ENCODE measurements at regions not wholly inside any gene's neighbourhood (a gene's known extent, or its start where the extent isn't known, plus 50 kb on each side); places are given as distances from the start of the nearest gene placed in this dataset.
"Not testable (repeated sequence)": the region's sequence is repeated elsewhere in the genome, so short reads cannot be mapped to it uniquely, and the experiment has no call there.

DNA sequence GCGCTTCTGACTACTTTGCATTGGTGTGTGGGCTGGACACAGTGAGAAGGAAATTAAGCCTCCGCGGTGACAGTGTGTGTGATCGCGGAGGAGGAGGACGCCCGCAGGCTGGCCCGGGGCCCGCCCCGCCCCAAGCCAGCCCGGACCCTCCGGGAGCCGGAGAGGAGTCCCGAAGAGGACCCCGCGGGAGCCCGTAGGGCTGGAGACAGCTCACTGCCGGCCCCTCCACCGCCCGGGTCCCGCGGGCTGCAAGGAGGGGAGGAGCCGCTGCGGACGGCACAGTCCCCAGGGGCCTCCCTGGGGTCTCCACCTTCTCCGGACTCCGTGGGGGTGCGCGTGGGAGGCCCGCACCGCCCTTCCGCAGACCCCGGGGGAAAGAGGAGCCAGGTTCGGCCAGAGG lies 146.4 kb upstream of the ERCC6L2 start:
- DNase-seq = no peak

DNA sequence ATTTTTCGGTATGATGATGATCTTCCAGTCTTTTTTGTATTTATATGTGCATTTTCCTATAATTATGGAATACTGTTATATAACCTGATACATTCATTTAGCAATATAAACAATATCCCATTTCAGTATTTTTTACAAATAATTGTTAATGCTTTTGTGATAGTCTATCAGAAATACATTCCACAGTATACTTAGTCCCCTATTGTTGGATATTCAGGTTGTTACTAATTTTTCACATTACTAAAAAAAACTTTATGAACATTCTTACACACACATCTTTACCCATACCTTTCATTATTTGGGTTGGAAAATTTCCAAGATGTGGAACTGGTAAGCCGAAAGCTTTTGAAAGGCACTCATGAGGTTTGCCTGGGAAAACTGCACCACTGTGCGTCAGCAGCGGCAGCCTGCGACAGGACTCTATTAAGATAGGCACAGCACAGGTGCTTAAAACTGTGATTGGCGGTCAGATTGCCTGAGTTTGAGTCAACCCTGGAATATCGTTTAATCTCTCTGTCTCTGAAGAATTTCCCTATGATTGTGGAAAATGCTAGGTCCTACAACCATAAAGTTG lies 147.5 kb upstream of the ERCC6L2 start:
- DNase-seq = no peak

DNA sequence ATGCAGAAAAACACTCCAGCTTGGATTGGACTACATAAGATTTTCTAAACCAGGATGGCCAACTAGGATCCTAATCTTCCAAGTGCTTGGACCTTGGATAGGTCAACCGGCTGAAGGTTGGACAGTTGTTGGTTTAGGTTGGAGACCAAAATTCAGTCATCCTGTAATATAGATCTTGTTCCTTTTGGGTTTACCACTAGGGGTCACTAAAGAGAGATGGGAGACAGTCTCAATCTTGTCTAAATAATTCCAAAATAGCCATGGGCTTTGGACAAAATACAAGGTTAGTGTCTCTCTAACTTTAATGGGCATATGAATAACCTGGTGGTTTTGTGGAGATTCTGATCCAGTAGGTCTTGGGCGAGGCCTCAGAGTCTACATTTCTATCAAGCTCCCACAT lies 148.7 kb upstream of the ERCC6L2 start:
- peak; percentile 61 for DNase-seq

DNA sequence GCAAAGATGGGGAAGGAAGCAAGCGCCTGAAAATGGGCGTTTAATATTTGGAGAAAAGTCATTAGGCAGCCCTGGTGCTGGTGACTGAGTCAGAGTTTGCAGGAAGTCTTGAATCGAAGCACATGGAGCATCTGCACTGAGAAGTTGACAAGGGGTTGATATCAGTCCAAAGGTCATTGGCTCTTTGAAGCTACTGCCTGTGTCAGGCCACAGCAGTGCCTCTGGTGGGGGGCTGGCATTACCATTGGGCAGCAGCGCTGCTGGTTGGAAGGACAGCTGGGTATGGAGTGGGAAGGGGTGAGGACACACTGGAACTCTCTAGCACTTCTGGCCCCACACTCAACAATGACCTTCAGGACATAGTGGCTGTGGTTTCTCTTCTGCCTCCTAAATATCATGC lies 150.4 kb upstream of the ERCC6L2 start:
- no peak for DNase-seq

DNA sequence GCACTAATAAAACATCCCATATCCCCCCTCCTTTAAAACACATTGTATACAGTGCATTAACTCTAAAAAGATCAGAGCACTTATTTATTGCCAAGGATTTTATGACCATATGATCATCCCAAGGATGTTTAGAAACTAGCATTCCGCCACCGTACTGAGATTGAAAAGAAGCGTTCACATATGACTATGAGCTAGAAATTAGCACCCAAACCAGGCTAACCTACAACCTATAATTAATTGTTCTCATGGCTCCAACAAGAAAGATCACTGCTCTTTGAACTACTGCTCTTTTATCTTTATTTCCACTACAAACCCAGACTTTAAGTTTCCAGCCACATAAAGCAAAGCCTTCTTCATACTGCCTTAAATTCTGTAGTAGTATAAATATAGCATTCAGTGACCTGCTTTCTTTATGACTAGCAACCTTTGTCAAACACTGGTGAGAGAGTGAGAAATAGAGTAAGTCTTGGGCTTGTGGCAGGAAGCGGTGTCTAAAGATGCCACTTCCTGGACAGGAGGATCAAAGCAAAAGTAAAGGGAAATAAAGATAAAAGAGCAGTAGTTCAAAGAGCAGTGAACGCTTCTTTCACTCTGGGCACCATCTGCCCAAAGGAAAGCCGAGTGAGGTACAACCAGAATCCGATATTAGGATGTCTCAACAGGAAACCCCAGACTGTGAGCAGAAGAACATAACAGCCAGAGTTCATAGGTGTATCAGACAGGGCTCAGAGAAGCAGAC lies 151.1 kb upstream of the ERCC6L2 start:
- DNase-seq = no peak

DNA sequence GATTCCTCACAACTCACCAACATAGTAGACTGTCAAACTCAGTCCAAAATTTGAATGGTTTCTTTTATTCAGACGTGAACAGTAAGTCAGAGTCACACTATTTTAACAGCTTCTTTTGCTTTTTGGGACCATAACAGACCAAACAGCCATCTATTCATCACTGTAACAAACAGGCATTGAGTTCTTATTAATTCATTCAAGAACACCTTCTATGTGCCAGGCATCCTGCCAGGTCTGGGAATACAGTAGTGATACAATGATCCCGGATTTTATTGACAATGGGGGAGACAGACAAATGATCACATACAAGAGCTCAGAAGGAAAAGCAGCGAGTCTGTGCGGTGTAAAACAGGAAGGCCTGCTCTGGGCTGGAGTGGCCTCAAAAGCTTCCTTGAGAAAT lies 153.3 kb upstream of the ERCC6L2 start:
- no peak for DNase-seq

DNA sequence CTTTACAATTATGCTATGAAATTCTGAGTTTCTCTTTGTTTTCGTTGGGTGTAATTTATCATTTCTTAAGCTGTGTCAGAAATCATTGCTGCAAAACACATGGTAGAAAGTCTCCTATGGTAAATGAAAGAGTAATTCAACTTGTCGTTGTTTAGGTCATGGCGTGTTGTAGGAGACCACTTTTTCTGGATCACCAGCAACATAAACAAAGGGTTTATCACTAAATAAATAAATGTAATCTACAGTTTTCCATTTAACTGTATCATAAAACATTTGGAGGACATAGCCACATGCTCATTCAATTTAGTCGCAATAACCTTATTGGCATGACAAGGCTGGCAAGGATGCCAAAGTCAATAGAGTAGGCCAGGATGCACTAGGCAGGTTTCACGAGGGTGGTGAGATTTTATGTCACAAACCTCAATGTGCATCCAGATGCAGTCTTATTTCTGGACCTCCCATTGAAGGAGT lies 154.4 kb upstream of the ERCC6L2 start:
- no peak for DNase-seq

DNA sequence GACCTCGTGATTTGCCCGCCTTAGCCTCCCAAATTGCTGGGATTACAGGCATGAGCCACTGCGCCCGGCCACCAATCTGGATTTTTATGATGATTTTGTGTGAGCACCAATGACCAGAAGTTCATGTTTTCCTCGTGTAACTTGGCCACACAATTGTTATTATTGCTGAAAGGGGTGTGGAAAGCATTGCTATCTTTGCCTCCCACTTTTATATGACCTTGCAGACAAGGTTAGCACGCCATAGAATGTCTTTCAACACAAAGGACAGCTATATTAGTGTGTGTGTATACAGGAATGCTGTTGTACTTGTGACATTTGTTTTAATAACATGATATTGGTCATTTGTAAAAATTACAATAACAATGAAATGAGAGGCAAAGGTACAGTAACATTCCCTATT lies 155.0 kb upstream of the ERCC6L2 start:
- no peak for DNase-seq

DNA sequence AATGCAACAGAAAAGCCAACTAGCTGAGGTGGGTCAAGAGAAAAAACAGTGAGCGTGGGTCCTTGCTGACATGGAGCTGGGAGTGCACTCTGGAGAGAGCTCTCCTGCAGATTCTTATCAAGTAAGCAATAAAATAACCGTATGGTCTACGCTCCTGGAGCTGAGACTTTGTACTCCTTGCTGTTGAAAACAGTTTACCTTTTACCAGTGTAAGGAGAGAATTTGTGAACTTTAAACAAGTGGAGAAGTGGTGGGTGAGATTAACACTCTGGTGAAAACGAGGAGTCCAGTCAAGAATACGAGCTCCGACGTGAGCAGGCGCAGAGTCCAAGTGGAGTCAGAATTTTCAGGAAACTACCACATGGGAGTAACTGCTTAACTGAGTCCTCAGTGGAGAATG lies 156.1 kb upstream of the ERCC6L2 start:
- no peak for DNase-seq

DNA sequence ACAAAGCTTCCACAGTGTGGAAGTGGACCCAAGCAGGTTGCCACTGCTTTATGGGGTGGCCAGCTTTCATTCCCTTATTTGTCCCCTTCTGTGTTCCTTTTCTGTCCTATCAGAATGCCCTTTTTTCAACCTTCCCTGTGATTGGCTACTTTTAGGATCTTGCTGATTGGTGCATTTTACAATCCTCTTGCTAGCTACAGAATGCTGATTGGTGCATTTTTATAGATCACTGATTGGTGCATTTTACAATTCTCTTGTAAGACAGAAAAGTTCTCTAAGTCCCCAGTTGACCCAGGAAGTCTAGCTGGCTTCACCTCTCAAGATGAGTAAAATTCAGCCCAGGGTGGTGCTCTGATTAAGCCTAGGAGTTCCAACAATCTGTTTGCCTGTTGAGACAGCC lies 157.2 kb upstream of the ERCC6L2 start:
- DNase-seq = no peak

DNA sequence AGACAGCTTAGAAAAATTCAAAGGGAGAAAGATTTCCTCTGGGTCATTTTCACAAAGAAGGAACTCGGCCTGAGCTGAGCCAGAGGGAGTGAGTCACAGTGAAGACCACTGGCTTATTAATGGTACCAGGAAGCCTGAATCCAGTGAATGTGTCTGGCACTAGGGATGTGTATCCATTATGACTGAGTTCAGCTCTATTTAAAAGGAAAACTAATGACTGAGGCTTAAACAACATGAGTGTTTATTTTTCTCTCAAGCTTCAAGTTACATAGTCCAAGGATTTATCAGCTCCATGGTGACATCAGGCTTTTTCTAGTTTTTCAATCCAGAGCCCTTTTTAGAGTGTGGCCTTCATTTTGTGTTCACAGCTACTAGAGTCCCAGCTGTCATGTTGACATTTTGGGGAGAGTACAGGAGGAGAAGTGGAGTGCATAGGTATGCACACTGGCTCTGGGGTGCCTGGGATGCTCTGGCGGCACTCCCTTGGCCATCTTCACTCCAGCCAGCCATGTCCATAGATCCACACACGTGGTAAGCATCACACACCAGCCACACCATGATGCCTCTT lies 159.5 kb upstream of the ERCC6L2 start:
- DNase-seq = peak; percentile 66

DNA sequence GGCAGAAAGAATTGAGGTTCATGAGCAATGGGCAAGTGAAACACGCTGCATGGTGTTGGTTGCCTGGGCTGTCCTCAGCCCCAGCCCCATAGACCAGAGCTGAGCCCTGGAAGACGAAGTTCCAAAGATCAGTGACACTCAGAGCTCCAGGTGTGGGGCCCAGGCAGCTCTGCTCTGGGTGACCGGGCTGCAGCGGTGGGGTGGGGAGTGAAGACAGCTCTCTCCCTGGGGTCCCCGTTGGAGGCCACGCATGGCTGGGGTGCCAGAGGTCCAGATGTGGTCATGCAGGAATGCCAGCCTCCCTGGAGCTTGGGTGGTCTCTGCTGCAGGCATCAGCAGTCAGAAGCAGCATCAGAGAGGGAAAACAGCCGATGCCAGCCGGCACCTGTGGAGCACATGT lies 165.0 kb upstream of the ERCC6L2 start:
- DNase-seq = no peak

DNA sequence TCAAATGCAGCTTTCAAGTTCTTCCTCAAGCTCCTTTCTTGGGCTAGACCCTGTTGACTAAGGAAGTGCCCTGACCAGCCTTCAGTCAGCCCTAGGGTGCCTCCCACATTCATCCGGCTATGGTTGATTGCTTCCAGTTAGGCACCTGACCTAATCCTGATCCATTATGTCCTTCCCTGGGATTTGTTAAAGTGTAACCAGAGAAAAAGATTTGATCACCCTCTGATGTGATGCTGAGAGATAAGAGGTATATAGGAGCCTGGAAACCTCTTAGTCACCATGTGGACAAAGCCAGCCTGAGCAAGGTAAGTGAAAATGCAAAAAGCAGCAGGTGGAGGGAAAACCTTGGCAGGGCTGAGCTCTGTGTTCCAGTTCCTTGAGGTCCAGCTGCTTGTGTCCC lies 178.8 kb upstream of the ERCC6L2 start:
- no peak for DNase-seq

DNA sequence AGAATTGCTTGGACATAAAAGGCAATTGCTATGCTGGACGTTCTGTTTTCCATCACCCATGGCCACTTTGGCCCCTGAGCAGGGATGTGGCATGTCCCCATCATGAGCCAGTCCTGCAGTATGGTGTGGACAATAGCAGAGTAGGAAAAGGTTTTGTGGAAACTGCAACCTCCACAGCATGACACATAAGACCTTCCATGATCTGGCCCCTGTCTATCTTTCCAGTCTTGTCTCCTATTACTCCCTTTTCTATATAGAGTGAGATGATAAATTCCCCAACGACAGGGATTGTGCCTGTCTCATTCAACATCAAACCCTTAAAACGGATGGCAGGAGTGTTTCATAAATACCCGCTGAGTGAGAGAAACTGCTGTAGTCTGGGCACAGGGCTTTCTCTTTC lies 174.7 kb upstream of the PTCH1 start:
- no peak for DNase-seq

DNA sequence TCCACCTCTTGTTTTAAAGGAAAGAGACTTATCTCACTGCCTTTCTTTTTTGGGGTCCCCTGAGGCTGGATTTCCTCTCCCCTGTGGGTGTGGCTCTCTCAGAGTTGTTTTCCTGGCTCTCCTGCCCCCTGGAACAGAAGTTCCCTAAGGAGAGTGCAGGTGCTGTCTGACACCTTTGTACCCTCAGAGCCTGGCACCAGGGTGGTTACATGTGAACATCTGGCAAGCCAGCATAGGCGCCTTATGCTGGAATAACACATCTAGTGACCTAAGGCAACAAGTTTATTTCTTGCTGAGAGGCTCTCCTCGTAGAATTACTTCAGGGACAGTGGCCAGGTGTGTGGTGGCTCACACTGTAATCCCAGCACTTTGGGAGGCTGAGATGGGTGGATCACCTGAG lies 172.9 kb upstream of the PTCH1 start:
- no peak for DNase-seq

DNA sequence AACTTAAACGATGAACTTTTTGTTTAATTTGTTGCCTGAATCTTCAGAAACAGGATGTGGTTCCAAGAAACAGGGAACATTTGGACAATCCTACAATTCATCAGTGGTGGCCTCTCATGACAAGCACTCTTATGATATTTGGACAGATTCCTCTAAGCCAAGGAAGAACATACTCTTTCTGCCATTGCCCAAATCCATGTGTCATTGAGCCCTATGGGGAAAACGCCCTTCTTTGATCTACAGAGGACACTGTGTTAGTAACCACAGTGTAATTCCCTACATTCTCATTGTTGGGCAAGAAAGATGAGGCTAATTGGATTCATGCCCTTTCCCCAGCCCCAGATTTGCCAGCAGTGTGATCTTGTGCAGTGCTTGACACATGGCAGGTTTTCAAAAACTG lies 167.7 kb upstream of the PTCH1 start:
- no peak for DNase-seq

DNA sequence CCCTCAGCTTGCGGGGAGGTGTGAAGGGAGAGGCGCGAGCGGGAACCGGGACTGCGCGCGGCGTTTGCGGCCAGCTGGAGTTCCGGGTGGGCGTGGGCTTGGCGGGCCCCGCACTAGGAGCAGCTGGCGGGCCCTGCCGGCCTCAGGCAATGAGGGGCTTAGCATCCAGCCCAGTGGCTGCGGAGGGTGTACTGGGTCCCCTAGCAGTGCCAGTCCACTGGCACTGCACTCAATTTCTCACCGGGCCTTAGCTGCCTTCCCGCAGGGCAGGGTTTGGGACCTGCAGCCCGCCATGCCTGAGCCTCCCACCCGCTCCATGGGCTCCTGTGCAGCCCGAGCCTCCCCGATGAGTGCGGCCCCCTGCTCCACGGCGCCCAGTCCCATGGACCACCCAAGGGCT lies 163.5 kb upstream of the PTCH1 start:
- not testable (repeated sequence) for DNase-seq

DNA sequence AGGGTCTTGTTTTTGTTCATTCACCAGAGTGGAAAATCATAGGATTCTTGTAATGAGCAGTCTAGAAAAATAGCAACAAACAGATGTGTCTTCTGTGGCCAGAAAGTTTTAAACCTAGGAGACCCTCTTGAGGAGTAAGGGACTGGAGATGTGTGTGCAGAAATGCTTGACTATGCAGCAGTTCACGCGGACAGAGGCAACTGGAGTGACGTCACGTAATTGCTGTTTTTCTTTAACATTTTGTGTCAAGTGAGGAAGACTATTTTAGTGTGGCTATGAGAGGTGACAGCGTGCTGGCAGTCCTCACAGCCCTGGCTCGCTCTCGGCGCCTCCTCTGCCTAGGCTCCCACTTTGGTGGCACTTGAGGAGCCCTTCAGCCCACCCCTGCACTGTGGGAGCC lies 163.1 kb upstream of the PTCH1 start:
- DNase-seq = no peak

DNA sequence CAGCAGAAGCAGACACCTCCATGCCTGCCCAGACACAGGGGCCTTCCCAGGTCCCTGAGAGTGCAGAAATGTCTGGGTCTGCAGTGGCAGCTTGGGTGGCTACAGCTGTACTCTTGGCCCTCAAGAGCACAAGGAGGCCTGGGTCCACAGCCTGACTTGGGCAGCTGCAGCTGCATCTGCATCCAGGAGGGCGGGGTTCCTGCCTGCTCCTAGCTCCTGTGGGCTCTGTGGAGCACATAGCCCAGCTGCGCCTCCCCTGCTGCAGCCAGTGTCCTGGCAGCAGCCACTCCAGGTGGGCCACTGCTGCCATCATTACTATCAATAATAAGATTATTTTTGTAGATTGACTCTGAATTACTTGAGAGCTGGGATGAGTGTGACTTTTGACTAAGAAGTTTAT lies 162.0 kb upstream of the PTCH1 start:
- DNase-seq = no peak

DNA sequence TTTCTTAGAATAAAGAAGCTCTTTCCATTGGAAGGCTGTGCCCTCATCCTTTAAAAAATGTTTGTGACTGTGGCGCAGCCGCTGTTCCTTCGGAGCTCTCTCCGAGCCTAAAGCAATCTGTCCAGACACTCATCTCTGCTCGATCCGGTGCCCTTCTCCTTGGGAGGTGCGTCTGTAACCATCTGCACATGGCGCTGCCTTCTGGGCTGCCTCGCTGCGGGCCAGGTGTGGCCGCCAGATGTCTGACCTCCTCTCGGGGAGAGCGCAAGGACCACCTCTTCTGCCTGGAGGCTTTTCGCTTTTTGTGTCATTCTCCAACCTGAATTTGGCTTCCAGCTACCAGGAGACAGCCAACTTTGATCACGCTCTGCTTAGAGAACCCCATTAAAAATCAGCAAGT lies 153.4 kb upstream of the PTCH1 start:
- no peak for DNase-seq

DNA sequence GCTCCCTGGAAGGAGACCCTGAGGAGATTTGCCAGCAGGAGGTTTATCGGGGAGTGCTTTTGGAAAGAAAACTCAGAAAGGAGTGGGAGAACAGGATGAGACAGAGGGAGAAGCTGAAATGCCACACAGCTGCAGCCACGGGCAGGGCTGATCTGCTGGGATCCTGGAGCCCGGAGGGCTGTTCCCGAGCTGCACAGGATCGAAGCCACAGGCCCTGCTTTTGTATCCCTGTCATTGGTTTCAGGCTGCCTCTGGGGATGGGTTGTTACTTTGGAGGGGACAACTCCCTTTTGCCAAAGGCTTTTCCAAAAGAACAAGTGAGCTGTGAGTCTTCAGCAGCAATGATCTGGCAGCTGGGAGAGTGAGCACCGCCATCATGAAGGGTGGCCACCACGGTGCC lies 152.5 kb upstream of the PTCH1 start:
- DNase-seq = no peak

DNA sequence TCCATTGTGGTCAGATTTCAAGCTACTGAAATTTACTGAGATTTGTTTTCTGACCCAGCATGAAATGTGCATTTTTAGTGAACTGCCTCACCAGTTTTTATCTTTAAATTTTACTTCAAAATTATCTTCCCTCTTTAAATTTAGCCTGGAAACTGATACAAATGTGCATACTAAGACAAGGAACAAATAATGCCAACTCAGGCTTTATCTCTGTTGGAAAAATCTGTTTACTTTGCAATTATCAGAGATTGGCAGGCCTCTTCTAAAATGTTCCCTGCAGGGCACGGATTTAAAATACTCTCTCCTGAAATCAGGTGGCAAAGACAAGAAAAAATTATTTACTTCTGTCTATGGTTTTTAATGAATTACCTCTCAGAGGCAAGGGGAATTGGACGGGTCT lies 151.0 kb upstream of the PTCH1 start:
- peak; percentile 72 for DNase-seq

DNA sequence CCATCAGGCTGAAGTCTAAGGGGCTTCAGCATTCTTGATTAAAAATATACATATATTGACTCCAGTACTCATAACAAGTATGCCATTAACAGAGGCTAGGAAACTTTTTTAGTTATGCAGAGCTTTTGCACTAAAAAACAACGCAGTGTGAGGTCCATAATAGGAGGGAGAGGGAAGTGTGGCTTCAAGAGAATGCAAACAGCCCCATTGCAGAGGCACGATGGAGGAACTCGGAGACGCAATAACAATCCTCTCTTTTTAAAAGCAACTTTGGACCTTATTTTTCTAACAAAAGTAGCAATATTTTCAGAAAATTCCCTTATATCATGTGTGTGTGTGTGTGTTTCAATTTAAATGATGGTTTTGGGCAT lies 150.0 kb upstream of the PTCH1 start:
- no peak for DNase-seq

DNA sequence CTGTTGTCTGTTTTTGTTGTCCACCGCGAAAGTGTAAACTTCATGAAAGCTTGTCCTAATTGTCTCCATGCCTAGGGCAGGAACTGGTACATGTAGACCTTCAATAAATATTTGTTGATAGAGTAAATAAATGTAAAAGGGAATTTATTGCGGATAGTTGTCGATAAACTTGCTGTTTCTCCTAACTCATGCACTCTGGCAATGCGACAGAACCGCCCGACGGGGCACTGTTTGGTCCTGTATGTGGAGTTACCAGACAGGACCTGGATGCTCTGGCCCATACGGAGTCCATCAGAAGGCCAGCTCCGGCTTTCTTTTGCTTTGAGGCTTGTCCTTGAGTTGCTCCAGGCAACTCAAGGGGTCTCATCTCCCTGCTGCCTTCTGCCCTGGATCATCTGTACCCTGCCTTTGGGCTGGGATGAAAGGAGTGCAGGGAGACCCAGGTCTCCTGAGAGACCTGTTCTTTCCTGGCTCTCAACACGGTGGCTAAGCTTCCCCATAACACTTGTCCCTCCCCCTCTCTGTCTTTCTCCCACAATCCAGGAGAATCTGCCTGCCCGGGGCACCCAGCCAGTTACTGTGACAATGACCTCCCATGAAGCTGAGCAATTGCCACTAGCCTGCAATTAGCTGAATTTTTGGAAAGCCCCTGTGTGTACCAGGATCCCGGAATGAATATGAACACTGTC lies 149.5 kb upstream of the PTCH1 start:
- DNase-seq = no peak
